Endodermal cell (in vitro differentiated cells): ENCODE measurements at regions not wholly inside any gene's neighbourhood (a gene's known extent, or its start where the extent isn't known, plus 50 kb on each side); places are given as distances from the start of the nearest gene placed in this dataset.
"Not testable (repeated sequence)": the region's sequence is repeated elsewhere in the genome, so short reads cannot be mapped to it uniquely, and the experiment has no call there.

Experiments
- DNase-seq: peaks from one replicate; pipeline ENCODE4 v3.0.0-alpha.2; 2017
- H3K27ac ChIP-seq: 2 replicates; pipeline ENCODE4 v1.5.1; 2013; ENCODE audit warnings: mild to moderate bottlenecking, low read depth, low read length, moderate library complexity
- H3K27me3 ChIP-seq: 2 replicates; pipeline ENCODE4 v1.6.1; 2013; ENCODE audit warnings: mild to moderate bottlenecking, low read length, moderate library complexity; ENCODE audit not compliant: insufficient read depth, control insufficient read depth, poor library complexity, severe bottlenecking
- H3K36me3 ChIP-seq: 2 replicates; pipeline ENCODE4 v1.7.0; 2013; ENCODE audit warnings: mild to moderate bottlenecking, low read length, moderate library complexity; ENCODE audit not compliant: control insufficient read depth, insufficient read depth
- H3K4me1 ChIP-seq: one replicate; pipeline ENCODE4 v1.7.0; 2013; ENCODE audit warnings: low read length; ENCODE audit not compliant: control insufficient read depth, insufficient read depth
- H3K4me3 ChIP-seq: 2 replicates; pipeline ENCODE4 v1.5.1; 2013; ENCODE audit warnings: mild to moderate bottlenecking, low read length, moderate library complexity
- H3K9ac ChIP-seq: 2 replicates; pipeline ENCODE4 v1.6.1; 2013; ENCODE audit warnings: mild to moderate bottlenecking, low read length, moderate library complexity; ENCODE audit not compliant: poor library complexity, severe bottlenecking; ENCODE audit errors: extremely low read depth
- H3K9me3 ChIP-seq: 2 replicates; pipeline ENCODE4 v1.6.1; 2013; ENCODE audit warnings: mild to moderate bottlenecking, low read length, moderate library complexity; ENCODE audit not compliant: control insufficient read depth
- H3K27ac Mint-ChIP-seq: 2 replicates; pipeline ENCODE4 v1.8.0; 2020; ENCODE audit warnings: mixed read lengths
- H3K27me3 Mint-ChIP-seq: 2 replicates; pipeline ENCODE4 v1.8.0; 2021; ENCODE audit warnings: mild to moderate bottlenecking, mixed read lengths; ENCODE audit not compliant: insufficient read depth
- H3K36me3 Mint-ChIP-seq: 2 replicates; pipeline ENCODE4 v1.8.0; 2020; ENCODE audit warnings: low read depth, mixed read lengths
- H3K4me1 Mint-ChIP-seq: 2 replicates; pipeline ENCODE4 v1.8.0; 2020; ENCODE audit warnings: mixed read lengths
- H3K4me3 Mint-ChIP-seq: 2 replicates; pipeline ENCODE4 v1.8.0; 2020; ENCODE audit warnings: mild to moderate bottlenecking, moderate library complexity, mixed read lengths
- H3K9me3 Mint-ChIP-seq: 2 replicates; pipeline ENCODE4 v1.8.0; 2020; ENCODE audit warnings: mild to moderate bottlenecking, mixed read lengths
- CTCF ChIP-seq: fragments of 200-600 bp; sonication (generic); conservative IDR thresholded peaks from 2 replicates; pipeline ENCODE4 v1.5.0; 2021; ENCODE audit warnings: antibody characterized with exemption, mild to moderate bottlenecking
- WGBS, 2 experiments: methylation state at CpG; one replicate each; pipeline versions ENCODE4 v1.1.5 to v1.1.7; 2013; ENCODE audit warnings: missing lambda C conversion rate in 2 of 2, mixed read lengths in 1 of 2; ENCODE audit not compliant: insufficient coverage in 1 of 2, insufficient read length in 1 of 2; 5-methylcytosine and 5-hydroxymethylcytosine counted together

GRCh38 chr5:52015760-52016159 lies 632.5 kb downstream of the ISL1 start:
- no peaks in the 10 kb centered on the region for H3K36me3 ChIP-seq
- TF ChIP-seq CTCF = no peak
- H3K27ac ChIP-seq = no peak overlapping the region
- H3K9me3 Mint-ChIP-seq = no peaks in the 10 kb centered on the region
- H3K27ac Mint-ChIP-seq = no peak overlapping the region
- no peaks in the 10 kb centered on the region for H3K9me3 ChIP-seq
- H3K27me3 Mint-ChIP-seq = no peaks in the 10 kb centered on the region
- H3K27me3 ChIP-seq = no peaks in the 10 kb centered on the region
- no peak overlapping the region for H3K4me3 ChIP-seq
- H3K4me1 ChIP-seq = no peaks in the 10 kb centered on the region
- no peak overlapping the region for H3K9ac ChIP-seq
- no peak overlapping the region for H3K4me3 Mint-ChIP-seq
- no peaks in the 10 kb centered on the region for H3K36me3 Mint-ChIP-seq
- peaks cover 11% of the 10 kb centered on the region for H3K4me1 Mint-ChIP-seq
- DNase-seq = no peak
- WGBS, 2 experiments = 94% methylated on average over 5 of the region's 5 CpGs; no CpG with 5 or more reads in 1 of the 2 experiments

- Mint-ChIP-seq H3K4me3 (no peak overlapping the region), H3K27me3 (no peaks in the 10 kb centered on the region), H3K9me3 (no peaks in the 10 kb centered on the region), H3K27ac (no peak overlapping the region), H3K36me3 (no peaks in the 10 kb centered on the region), H3K4me1 (peaks cover 11% of the 10 kb centered on the region)
- Histone ChIP-seq H3K9me3 (no peaks in the 10 kb centered on the region), H3K4me3 (no peak overlapping the region), H3K27ac (no peak overlapping the region), H3K27me3 (no peaks in the 10 kb centered on the region), H3K4me1 (no peaks in the 10 kb centered on the region), H3K36me3 (no peaks in the 10 kb centered on the region), H3K9ac (no peak overlapping the region)
- WGBS, 2 experiments = 86% methylated on average over 2 of the region's 2 CpGs; no CpG with 5 or more reads in 1 of the 2 experiments
- TF ChIP-seq CTCF = no peak
- DNase-seq = no peak
Observed at GRCh38 chr5:52017567-52017966, 634.3 kb downstream of the ISL1 start.

- no peaks in the 10 kb centered on the region for H3K27me3 Mint-ChIP-seq
- H3K27me3 ChIP-seq = no peaks in the 10 kb centered on the region
- no peak for TF ChIP-seq CTCF
- no peaks in the 10 kb centered on the region for H3K9me3 ChIP-seq
- H3K4me1 Mint-ChIP-seq = no peaks in the 10 kb centered on the region
- WGBS, 2 experiments = 62 to 67% methylated on average over 3 of the region's 3 CpGs
- H3K4me3 ChIP-seq = no peak overlapping the region
- H3K4me1 ChIP-seq = no peaks in the 10 kb centered on the region
- no peak overlapping the region for H3K4me3 Mint-ChIP-seq
- H3K36me3 Mint-ChIP-seq = no peaks in the 10 kb centered on the region
- no peak overlapping the region for H3K27ac Mint-ChIP-seq
- H3K27ac ChIP-seq = no peak overlapping the region
- no peaks in the 10 kb centered on the region for H3K9me3 Mint-ChIP-seq
- DNase-seq = no peak
- no peaks in the 10 kb centered on the region for H3K36me3 ChIP-seq
- no peak overlapping the region for H3K9ac ChIP-seq
Observed at GRCh38 chr5:52024359-52024758, 641.1 kb downstream of the ISL1 start.

- not testable (repeated sequence) for H3K4me1 Mint-ChIP-seq, H3K9me3 Mint-ChIP-seq
Observed at GRCh38 chr5:52029836-52030235, 646.6 kb downstream of the ISL1 start.

More at GRCh38 chr5:52029836-52030235, 646.6 kb downstream of the ISL1 start:
- H3K9me3 ChIP-seq, H3K9ac ChIP-seq, H3K4me3 ChIP-seq, H3K36me3 Mint-ChIP-seq, H3K27ac Mint-ChIP-seq, DNase-seq, H3K36me3 ChIP-seq, H3K4me1 ChIP-seq, H3K27me3 ChIP-seq, H3K27me3 Mint-ChIP-seq, H3K27ac ChIP-seq, H3K4me3 Mint-ChIP-seq: not testable (repeated sequence)
- 94 to 95% methylated on average over 4 to 7 of the region's 7 CpGs for WGBS, 2 experiments
